Heart left ventricle (tissue), 13 donors: ENCODE measurements at regions not wholly inside any gene's neighbourhood (a gene's known extent, or its start where the extent isn't known, plus 50 kb on each side); places are given as distances from the start of the nearest gene placed in this dataset.

ENCODE experiments used
- CTCF ChIP-seq, 12 donors: fragments of 200-600 bp; sonication (generic) in 4 of 12; IDR thresholded peaks; one replicate each; pipeline versions ENCODE4 v1.5.0 to v1.8.0; 2018 to 2022; ENCODE audit warnings: antibody characterized with exemption in 12 of 12, mild to moderate bottlenecking in 5 of 12
- POLR2A ChIP-seq, 2 donors: fragments of 450-650 bp; IDR thresholded peaks; one replicate each; pipeline ENCODE4 v1.6.1; 2017; ENCODE audit warnings: antibody characterized with exemption in 2 of 2, mild to moderate bottlenecking in 2 of 2, moderate library complexity in 2 of 2
- donor health status: ischemic (EF 13 %, LVEDD 7.1; RV severe dilation, severe dysfunction).
- donor health status: DM: no; HTN: yes; CAD: no.
- donor health status: DM: no; HTN: no; CAD: no.
- donor health status: ischemic (EF 25% LVEDD 6.9; RV normal size, moderate dysfunction).
- donor health status: ischemic (EF 25% LVEDD 5.7; RV mildly dilated, moderate dysfunction).
- donor health status: ischemic (EF 35%, LVEDD 5.7; RV mildly dilated, moderate dysfunction).
- donor health status: nonischemic (EF 11% LVEDD 7.7; RV severe dilation, severe dysfunction).
- donor health status: DM: yes; HTN: yes; CAD: no.
- donor health status: PGD.
- donor health status: ischemic (EF 29% LVEDD 5.4; RV normal size, mild dysfunction).
- donor health status: nonischemic (EF 23%, LVEDD 6.1; RV moderate dilation, normal function).

- TF ChIP-seq CTCF (IDR thresholded peaks at IDR 0.05), result no peak
- no peak for TF ChIP-seq POLR2A (IDR thresholded peaks at IDR 0.05)
Observed at GRCh38 chr2:20519309-20519708, 72.4 kb downstream of the RHOB start.
